ENCODE measurements at regions not wholly inside any gene's neighbourhood (a gene's known extent, or its start where the extent isn't known, plus 50 kb on each side); places are given as distances from the start of the nearest gene placed in this dataset.
"Not testable (repeated sequence)": the region's sequence is repeated elsewhere in the genome, so short reads cannot be mapped to it uniquely, and the experiment has no call there.

GRCh38 chr11:106152013-106152412, 74.6 kb downstream of the AASDHPPT start:
- DNase-seq: no peak

GRCh38 chr11:106152824-106153223, 75.4 kb downstream of the AASDHPPT start:
- no peak for DNase-seq

GRCh38 chr11:106156290-106156937, 79.0 kb downstream of the AASDHPPT start:
- DNase-seq: peak; percentile 78 to 85

- no peak for DNase-seq
Measured at GRCh38 chr11:106158406-106158805, 80.9 kb downstream of the AASDHPPT start.

GRCh38 chr11:106159836-106160235, 82.4 kb downstream of the AASDHPPT start:
- no peak for DNase-seq

GRCh38 chr11:106160494-106160893, 83.0 kb downstream of the AASDHPPT start:
- no peak for DNase-seq

GRCh38 chr11:106161775-106162634, 84.5 kb downstream of the AASDHPPT start:
- no peak for DNase-seq

GRCh38 chr11:106167085-106167484, 89.6 kb downstream of the AASDHPPT start:
- no peak for DNase-seq

GRCh38 chr11:106172386-106172991, 95.0 kb downstream of the AASDHPPT start:
- DNase-seq: no peak

GRCh38 chr11:106173291-106173690, 95.8 kb downstream of the AASDHPPT start:
- no peak for DNase-seq

- not testable (repeated sequence) for DNase-seq
Measured at GRCh38 chr11:106174003-106174402, 96.5 kb downstream of the AASDHPPT start.

- no peak for DNase-seq
Measured at GRCh38 chr11:106176817-106177216, 99.4 kb downstream of the AASDHPPT start.

GRCh38 chr11:106177311-106177710, 99.8 kb downstream of the AASDHPPT start:
- no peak for DNase-seq

GRCh38 chr11:106178361-106178760, 100.9 kb downstream of the AASDHPPT start:
- no peak for DNase-seq

GRCh38 chr11:106179048-106179447, 101.6 kb downstream of the AASDHPPT start:
- no peak for DNase-seq

GRCh38 chr11:106186630-106187029, 109.2 kb downstream of the AASDHPPT start:
- no peak for DNase-seq

- DNase-seq: no peak
Measured at GRCh38 chr11:106187860-106188456, 110.5 kb downstream of the AASDHPPT start.

- no peak for DNase-seq
Measured at GRCh38 chr11:106193956-106194355, 116.5 kb downstream of the AASDHPPT start.

GRCh38 chr11:106197438-106197837, 120.0 kb downstream of the AASDHPPT start:
- no peak for DNase-seq

- no peak for DNase-seq
Measured at GRCh38 chr11:106202935-106203620, 125.6 kb downstream of the AASDHPPT start.

GRCh38 chr11:106208760-106209159, 131.3 kb downstream of the AASDHPPT start:
- DNase-seq: no peak

- DNase-seq: no peak
Measured at GRCh38 chr11:106212081-106212480, 134.6 kb downstream of the AASDHPPT start.
